WTC11 (cell line): ENCODE measurements at regions not wholly inside any gene's neighbourhood (a gene's known extent, or its start where the extent isn't known, plus 50 kb on each side); places are given as distances from the start of the nearest gene placed in this dataset.

Experiments
- EMX1 ChIP-seq: fragments of 250-450 bp; sonication (Bioruptor Pico); IDR thresholded peaks from 2 replicates; pipeline ENCODE4 v1.8.0; 2021; ENCODE audit warnings: mild to moderate bottlenecking
- ETV6 ChIP-seq: sonication (generic); formaldehyde crosslinking; IDR thresholded peaks from 2 replicates; pipeline ENCODE4 v1.8.1; 2022; ENCODE audit warnings: mild to moderate bottlenecking, missing genetic modification reagents
- GABPB1 ChIP-seq: sonication (generic); formaldehyde crosslinking; IDR thresholded peaks from 2 replicates; pipeline ENCODE4 v1.8.1; 2023; ENCODE audit warnings: mild to moderate bottlenecking, missing genetic modification reagents
- NR3C1 ChIP-seq: sonication (generic); formaldehyde crosslinking; conservative IDR thresholded peaks from 2 replicates; pipeline ENCODE4 v1.8.1; 2023; ENCODE audit warnings: low read depth, mild to moderate bottlenecking, missing genetic modification reagents
- RELA ChIP-seq: sonication (generic); formaldehyde crosslinking; IDR thresholded peaks from 2 replicates; pipeline ENCODE4 v1.8.1; 2022; ENCODE audit warnings: missing genetic modification reagents, mild to moderate bottlenecking, borderline replicate concordance
- SMAD4 ChIP-seq: sonication (generic); formaldehyde crosslinking; IDR thresholded peaks from 2 replicates; pipeline ENCODE4 v1.8.0; 2022; ENCODE audit warnings: mild to moderate bottlenecking, missing genetic modification reagents
- TEAD4 ChIP-seq: sonication (generic); formaldehyde crosslinking; IDR thresholded peaks from 2 replicates; pipeline ENCODE4 v1.8.0; 2022; ENCODE audit warnings: mild to moderate bottlenecking, missing genetic modification reagents
- TF ChIP-seq, protein P1 (sequence below): fragments of 250-450 bp; sonication (Bioruptor Pico); conservative IDR thresholded peaks from 2 replicates; pipeline ENCODE4 v1.9.0; 2021; ENCODE audit warnings: mild to moderate bottlenecking
- TF ChIP-seq, protein P2 (sequence below): fragments of 200-600 bp; IDR thresholded peaks from 2 replicates; pipeline ENCODE4 v1.8.0; 2022; ENCODE audit warnings: antibody characterized with exemption
- TF ChIP-seq, protein P3 (sequence below): fragments of 250-450 bp; sonication (Bioruptor Pico); IDR thresholded peaks from 2 replicates; pipeline ENCODE4 v1.9.0; 2021; ENCODE audit warnings: mild to moderate bottlenecking, borderline replicate concordance

DNA sequence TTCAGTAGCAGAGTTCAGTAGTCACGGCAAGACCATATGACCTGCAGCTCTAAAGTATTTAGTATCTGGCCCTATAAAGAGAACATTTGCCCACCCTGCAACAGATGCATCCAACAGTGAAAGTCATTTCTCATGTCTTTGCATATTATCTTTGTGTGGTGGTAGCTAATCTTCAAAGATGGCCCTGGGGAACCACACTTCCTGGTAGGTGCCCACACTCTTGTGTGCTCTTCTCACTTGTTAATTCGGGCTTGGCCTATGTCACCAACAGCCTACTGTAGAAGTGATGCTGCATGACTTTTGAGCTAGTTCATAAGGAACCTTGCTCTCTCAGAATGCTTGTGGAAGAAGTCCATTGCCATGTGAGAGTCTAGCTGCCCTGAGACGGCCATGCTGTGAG lies 85.6 kb downstream of the MAP1LC3B2 start:
- TF ChIP-seq, protein P1, sequence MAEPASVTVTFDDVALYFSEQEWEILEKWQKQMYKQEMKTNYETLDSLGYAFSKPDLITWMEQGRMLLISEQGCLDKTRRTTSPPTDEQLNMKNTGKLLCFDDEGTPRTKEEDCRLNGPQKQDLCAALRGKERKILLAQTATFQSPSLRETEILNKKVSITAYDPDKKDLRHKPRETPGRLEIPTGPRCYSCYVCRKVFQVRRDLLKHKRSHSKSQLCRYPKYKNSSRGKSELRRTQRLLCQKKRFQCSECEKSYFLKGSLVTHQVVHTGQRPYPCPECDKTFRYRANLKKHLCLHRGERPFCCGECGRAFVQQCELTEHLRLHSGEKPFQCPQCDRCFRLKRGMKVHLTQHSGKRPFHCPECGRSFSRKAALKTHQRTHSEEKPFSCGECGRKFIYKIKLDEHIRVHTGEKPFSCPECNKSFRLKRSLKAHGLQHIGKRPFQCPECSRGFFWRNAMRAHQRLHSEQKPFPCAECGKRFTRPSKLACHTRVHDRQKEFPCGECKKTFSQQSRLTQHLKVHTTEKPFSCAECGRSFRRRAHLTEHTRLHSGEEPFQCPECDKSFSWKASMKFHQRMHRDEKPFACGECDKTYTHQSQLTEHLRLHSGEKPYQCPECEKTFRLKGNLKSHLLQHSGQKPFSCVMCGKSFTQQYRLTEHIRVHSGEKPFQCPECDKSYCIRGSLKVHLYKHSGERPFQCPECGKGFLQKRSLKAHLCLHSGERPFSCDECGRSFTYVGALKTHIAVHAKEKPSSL (CRISPR knock-in tag) = no peak
- TF ChIP-seq, protein P2, sequence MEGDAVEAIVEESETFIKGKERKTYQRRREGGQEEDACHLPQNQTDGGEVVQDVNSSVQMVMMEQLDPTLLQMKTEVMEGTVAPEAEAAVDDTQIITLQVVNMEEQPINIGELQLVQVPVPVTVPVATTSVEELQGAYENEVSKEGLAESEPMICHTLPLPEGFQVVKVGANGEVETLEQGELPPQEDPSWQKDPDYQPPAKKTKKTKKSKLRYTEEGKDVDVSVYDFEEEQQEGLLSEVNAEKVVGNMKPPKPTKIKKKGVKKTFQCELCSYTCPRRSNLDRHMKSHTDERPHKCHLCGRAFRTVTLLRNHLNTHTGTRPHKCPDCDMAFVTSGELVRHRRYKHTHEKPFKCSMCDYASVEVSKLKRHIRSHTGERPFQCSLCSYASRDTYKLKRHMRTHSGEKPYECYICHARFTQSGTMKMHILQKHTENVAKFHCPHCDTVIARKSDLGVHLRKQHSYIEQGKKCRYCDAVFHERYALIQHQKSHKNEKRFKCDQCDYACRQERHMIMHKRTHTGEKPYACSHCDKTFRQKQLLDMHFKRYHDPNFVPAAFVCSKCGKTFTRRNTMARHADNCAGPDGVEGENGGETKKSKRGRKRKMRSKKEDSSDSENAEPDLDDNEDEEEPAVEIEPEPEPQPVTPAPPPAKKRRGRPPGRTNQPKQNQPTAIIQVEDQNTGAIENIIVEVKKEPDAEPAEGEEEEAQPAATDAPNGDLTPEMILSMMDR = no peak
- TF ChIP-seq EMX1 (CRISPR knock-in tag) (no peak), ETV6 (no peak), GABPB1 (no peak), SMAD4 (CRISPR knock-in tag) (no peak), TEAD4 (CRISPR knock-in tag) (no peak), RELA (no peak), NR3C1 (CRISPR knock-in tag) (no peak)
- TF ChIP-seq, protein P3, sequence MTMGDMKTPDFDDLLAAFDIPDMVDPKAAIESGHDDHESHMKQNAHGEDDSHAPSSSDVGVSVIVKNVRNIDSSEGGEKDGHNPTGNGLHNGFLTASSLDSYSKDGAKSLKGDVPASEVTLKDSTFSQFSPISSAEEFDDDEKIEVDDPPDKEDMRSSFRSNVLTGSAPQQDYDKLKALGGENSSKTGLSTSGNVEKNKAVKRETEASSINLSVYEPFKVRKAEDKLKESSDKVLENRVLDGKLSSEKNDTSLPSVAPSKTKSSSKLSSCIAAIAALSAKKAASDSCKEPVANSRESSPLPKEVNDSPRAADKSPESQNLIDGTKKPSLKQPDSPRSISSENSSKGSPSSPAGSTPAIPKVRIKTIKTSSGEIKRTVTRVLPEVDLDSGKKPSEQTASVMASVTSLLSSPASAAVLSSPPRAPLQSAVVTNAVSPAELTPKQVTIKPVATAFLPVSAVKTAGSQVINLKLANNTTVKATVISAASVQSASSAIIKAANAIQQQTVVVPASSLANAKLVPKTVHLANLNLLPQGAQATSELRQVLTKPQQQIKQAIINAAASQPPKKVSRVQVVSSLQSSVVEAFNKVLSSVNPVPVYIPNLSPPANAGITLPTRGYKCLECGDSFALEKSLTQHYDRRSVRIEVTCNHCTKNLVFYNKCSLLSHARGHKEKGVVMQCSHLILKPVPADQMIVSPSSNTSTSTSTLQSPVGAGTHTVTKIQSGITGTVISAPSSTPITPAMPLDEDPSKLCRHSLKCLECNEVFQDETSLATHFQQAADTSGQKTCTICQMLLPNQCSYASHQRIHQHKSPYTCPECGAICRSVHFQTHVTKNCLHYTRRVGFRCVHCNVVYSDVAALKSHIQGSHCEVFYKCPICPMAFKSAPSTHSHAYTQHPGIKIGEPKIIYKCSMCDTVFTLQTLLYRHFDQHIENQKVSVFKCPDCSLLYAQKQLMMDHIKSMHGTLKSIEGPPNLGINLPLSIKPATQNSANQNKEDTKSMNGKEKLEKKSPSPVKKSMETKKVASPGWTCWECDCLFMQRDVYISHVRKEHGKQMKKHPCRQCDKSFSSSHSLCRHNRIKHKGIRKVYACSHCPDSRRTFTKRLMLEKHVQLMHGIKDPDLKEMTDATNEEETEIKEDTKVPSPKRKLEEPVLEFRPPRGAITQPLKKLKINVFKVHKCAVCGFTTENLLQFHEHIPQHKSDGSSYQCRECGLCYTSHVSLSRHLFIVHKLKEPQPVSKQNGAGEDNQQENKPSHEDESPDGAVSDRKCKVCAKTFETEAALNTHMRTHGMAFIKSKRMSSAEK = no peak
